ENCODE measurements at regions not wholly inside any gene's neighbourhood (a gene's known extent, or its start where the extent isn't known, plus 50 kb on each side); places are given as distances from the start of the nearest gene placed in this dataset.

DNA sequence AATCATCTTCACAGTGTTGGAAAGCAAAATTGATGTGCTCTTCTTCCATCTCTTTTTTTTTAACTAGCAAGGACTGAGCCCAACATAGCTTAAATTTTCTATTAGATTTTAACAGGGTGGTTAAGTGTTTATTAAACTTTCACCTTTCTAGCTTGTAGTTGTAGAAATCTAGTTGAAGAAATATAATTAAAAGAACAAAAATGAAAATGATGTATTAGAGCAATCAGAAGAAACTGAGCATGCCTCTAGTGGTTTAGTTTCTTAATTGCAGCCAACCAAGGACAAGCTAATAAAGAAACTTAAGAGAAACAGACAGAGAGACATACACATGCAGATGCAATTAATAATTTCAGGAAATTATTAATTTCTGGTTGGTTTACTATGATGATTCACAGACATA, 673.0 kb upstream of the LMO3 start:
- TF ChIP-seq, protein P1, sequence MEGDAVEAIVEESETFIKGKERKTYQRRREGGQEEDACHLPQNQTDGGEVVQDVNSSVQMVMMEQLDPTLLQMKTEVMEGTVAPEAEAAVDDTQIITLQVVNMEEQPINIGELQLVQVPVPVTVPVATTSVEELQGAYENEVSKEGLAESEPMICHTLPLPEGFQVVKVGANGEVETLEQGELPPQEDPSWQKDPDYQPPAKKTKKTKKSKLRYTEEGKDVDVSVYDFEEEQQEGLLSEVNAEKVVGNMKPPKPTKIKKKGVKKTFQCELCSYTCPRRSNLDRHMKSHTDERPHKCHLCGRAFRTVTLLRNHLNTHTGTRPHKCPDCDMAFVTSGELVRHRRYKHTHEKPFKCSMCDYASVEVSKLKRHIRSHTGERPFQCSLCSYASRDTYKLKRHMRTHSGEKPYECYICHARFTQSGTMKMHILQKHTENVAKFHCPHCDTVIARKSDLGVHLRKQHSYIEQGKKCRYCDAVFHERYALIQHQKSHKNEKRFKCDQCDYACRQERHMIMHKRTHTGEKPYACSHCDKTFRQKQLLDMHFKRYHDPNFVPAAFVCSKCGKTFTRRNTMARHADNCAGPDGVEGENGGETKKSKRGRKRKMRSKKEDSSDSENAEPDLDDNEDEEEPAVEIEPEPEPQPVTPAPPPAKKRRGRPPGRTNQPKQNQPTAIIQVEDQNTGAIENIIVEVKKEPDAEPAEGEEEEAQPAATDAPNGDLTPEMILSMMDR (IDR thresholded peaks at IDR 0.05), result peak; percentile 21; the same call in 1 of the 2 replicates
- TF ChIP-seq, protein P2, sequence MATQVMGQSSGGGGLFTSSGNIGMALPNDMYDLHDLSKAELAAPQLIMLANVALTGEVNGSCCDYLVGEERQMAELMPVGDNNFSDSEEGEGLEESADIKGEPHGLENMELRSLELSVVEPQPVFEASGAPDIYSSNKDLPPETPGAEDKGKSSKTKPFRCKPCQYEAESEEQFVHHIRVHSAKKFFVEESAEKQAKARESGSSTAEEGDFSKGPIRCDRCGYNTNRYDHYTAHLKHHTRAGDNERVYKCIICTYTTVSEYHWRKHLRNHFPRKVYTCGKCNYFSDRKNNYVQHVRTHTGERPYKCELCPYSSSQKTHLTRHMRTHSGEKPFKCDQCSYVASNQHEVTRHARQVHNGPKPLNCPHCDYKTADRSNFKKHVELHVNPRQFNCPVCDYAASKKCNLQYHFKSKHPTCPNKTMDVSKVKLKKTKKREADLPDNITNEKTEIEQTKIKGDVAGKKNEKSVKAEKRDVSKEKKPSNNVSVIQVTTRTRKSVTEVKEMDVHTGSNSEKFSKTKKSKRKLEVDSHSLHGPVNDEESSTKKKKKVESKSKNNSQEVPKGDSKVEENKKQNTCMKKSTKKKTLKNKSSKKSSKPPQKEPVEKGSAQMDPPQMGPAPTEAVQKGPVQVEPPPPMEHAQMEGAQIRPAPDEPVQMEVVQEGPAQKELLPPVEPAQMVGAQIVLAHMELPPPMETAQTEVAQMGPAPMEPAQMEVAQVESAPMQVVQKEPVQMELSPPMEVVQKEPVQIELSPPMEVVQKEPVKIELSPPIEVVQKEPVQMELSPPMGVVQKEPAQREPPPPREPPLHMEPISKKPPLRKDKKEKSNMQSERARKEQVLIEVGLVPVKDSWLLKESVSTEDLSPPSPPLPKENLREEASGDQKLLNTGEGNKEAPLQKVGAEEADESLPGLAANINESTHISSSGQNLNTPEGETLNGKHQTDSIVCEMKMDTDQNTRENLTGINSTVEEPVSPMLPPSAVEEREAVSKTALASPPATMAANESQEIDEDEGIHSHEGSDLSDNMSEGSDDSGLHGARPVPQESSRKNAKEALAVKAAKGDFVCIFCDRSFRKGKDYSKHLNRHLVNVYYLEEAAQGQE (IDR thresholded peaks at IDR 0.05; ENCODE audit: insufficient read depth in 1 of 2, low read depth in 2 of 2, low read length in 1 of 2), result no peak
- TF ChIP-seq SIN3A (IDR thresholded peaks at IDR 0.05; ENCODE audit: borderline replicate concordance, insufficient read depth, low read depth, low read length), result no peak
- TF ChIP-seq TCF7L2 (IDR thresholded peaks at IDR 0.05; ENCODE audit: low read depth, low read length), result no peak

Data from Panc1 (cell line).